GM21390 (cell line): ENCODE measurements at regions not wholly inside any gene's neighbourhood (a gene's known extent, or its start where the extent isn't known, plus 50 kb on each side); places are given as distances from the start of the nearest gene placed in this dataset.
"Not testable (repeated sequence)": the region's sequence is repeated elsewhere in the genome, so short reads cannot be mapped to it uniquely, and the experiment has no call there.

ENCODE experiments used
- ATAC-seq: cut with Tn5 transposase; IDR thresholded peaks from one replicate; pipeline ENCODE4 v1.9.1; 2021; ENCODE audit not compliant: unreplicated experiment

- no peak for ATAC-seq
Measured at GRCh38 chr5:40233268-40233667, 446.4 kb upstream of the PTGER4 start.

GRCh38 chr5:40227931-40228330, 451.8 kb upstream of the PTGER4 start:
- no peak for ATAC-seq

GRCh38 chr5:40227366-40227765, 452.3 kb upstream of the PTGER4 start:
- no peak for ATAC-seq

GRCh38 chr5:40226906-40227305, 452.8 kb upstream of the PTGER4 start:
- ATAC-seq = no peak

GRCh38 chr5:40225147-40225546, 454.6 kb upstream of the PTGER4 start:
- ATAC-seq = not testable (repeated sequence)

GRCh38 chr5:40224421-40224820, 455.3 kb upstream of the PTGER4 start:
- peak; percentile 32 for ATAC-seq

- peak; percentile 52 for ATAC-seq
Measured at GRCh38 chr5:40223884-40224402, 455.8 kb upstream of the PTGER4 start.

GRCh38 chr5:40221796-40222195, 457.9 kb upstream of the PTGER4 start:
- ATAC-seq = no peak

- no peak for ATAC-seq
Measured at GRCh38 chr5:40221255-40221654, 458.5 kb upstream of the PTGER4 start.

GRCh38 chr5:40220260-40220659, 459.5 kb upstream of the PTGER4 start:
- no peak for ATAC-seq

- no peak for ATAC-seq
Measured at GRCh38 chr5:40217553-40217952, 462.2 kb upstream of the PTGER4 start.

- no peak for ATAC-seq
Measured at GRCh38 chr5:40210694-40211093, 469.0 kb upstream of the PTGER4 start.

- ATAC-seq = no peak
Measured at GRCh38 chr5:40206030-40206429, 473.7 kb upstream of the PTGER4 start.

- no peak for ATAC-seq
Measured at GRCh38 chr5:40204144-40204543, 475.6 kb upstream of the PTGER4 start.

GRCh38 chr5:40202814-40203440, 476.8 kb upstream of the PTGER4 start:
- ATAC-seq = no peak

- ATAC-seq = no peak
Measured at GRCh38 chr5:40198736-40199135, 481.0 kb upstream of the PTGER4 start.

- ATAC-seq = not testable (repeated sequence)
Measured at GRCh38 chr5:40195574-40195973, 484.1 kb upstream of the PTGER4 start.

GRCh38 chr5:40191150-40191549, 488.6 kb upstream of the PTGER4 start:
- ATAC-seq = no peak

GRCh38 chr5:40172721-40173120, 507.0 kb upstream of the PTGER4 start:
- no peak for ATAC-seq

- ATAC-seq = no peak
Measured at GRCh38 chr5:40171971-40172370, 507.7 kb upstream of the PTGER4 start.

GRCh38 chr5:40167283-40167682, 512.4 kb upstream of the PTGER4 start:
- no peak for ATAC-seq

GRCh38 chr5:40166802-40167201, 512.9 kb upstream of the PTGER4 start:
- ATAC-seq = no peak
